Kidney tubule cell (primary cell): ENCODE measurements at regions not wholly inside any gene's neighbourhood (a gene's known extent, or its start where the extent isn't known, plus 50 kb on each side); places are given as distances from the start of the nearest gene placed in this dataset.

Experiments used
- DNase-seq: peaks from one replicate; pipeline ENCODE4 v3.0.0-alpha.2; 2018; ENCODE audit warnings: low spot score

DNA sequence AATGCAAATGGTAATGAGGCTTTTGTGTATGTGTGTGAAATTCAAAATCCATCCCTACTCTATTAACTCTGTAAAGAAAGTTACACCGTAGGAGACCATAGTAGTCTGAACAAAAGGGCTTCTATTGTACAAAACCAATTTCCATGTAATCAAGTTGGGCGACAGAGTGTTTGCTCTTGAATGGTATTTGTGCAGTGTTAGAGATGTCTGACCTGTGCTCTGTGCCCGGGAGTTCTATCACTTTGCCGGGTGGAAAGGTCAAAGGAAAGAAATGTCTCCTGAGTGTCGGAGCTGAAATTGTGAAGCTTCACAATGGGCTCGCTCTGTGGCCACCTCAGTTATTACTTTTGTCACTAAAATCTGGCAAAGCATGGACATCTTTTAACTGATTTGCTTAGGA is 312.0 kb downstream of the SAMD5 start:
- DNase-seq: no peak

- no peak for DNase-seq
These were observed 312.9 kb downstream of the SAMD5 start for GRCh38 chr6:147821295-147821897.

- no peak for DNase-seq
These were observed 315.4 kb downstream of the SAMD5 start for GRCh38 chr6:147823936-147824335.

GRCh38 chr6:147825848-147826247 is 317.4 kb downstream of the SAMD5 start:
- DNase-seq: no peak

DNA sequence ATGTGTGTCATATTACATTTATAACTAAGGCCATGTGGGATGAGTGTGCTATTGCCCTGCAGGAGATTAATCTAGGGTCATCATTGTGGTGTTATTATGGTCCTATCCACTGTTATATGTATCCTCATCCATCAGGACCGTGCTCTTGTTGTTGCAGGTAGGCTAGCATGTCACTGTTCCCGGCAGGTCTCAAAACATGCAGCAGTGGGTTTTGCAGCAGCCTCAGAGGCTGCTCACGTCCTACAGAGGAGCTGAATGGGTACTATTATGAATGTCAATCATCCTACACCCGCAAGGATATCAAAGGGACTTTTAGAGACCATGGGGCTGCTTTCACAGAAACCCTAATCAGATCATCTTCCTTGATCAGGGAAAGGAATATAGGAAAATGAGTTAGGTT is 318.2 kb downstream of the SAMD5 start:
- DNase-seq: no peak

- no peak for DNase-seq
These were observed 320.9 kb downstream of the SAMD5 start for GRCh38 chr6:147829418-147829817.

DNA sequence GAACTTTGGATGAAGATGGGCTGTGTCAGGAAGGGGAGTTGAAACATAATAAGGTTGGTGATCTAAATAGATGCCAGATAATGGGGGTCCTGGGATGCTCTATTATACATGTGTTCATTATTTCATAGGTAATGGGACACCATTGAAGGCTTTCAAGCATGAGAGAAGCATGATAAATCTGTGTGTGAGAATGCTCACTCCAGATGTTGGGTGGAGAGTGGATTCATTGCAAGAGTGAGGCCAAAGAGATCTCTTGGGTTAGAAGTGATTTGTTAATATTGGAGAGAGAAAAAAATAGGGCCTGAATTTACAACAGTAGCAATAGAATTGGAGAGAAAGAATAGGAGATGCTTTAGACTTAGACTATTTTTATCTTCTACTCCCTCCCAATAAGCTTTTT is 321.3 kb downstream of the SAMD5 start:
- DNase-seq: no peak

- no peak for DNase-seq
These were observed 322.9 kb downstream of the SAMD5 start for GRCh38 chr6:147831356-147831755.

DNA sequence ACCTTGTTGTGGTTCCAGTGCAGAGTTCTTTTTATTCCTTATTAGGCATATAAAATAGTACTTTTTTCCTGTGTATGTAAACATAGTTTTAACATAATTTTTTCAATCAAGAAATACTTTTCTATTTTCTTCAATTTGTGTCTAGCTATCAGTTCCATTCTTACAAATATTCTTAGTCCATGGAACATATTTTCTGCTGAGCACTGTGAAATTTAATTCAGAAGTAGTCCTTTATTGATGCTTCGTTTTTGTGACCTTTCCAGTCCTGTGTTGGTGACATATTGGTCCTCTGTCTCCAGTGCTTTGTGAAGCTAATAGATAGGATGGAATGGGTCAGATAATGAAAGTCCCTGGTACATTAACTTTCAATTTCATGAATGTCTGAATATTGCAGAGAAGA is 325.1 kb downstream of the SAMD5 start:
- DNase-seq: no peak

GRCh38 chr6:147834084-147834776 is 325.7 kb downstream of the SAMD5 start:
- no peak for DNase-seq

GRCh38 chr6:147837540-147837939 is 329.1 kb downstream of the SAMD5 start:
- peak; percentile 13 for DNase-seq

GRCh38 chr6:147839708-147840610 is 331.5 kb downstream of the SAMD5 start:
- no peak for DNase-seq

DNA sequence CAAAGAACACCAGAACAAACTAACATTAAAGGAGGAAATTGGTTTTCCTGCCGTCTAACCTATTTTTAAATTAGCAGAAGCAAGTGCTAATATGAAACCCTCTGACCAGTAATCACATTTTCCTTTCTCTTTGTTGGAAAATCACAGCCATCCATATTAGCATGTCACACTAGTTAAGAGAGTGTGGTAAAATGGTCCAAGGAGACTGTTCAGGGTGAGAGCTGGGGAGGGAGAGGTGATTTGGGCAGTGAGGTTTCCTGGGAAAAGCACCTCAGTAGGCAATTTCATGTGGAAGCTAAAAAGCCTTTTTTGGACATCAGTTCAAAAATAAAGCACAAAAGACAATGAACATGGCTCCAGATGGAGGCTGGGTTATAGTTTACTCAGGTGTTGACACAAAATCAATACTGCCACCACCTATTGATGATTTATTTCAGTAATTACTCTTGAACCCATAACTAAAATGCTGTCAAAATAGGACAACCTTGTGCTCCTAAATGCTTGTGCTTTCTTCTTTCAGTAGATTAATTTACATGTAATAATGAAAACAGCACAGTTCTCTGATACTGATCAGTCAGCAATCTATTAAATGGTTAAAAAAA is 333.2 kb downstream of the SAMD5 start:
- DNase-seq: no peak

DNA sequence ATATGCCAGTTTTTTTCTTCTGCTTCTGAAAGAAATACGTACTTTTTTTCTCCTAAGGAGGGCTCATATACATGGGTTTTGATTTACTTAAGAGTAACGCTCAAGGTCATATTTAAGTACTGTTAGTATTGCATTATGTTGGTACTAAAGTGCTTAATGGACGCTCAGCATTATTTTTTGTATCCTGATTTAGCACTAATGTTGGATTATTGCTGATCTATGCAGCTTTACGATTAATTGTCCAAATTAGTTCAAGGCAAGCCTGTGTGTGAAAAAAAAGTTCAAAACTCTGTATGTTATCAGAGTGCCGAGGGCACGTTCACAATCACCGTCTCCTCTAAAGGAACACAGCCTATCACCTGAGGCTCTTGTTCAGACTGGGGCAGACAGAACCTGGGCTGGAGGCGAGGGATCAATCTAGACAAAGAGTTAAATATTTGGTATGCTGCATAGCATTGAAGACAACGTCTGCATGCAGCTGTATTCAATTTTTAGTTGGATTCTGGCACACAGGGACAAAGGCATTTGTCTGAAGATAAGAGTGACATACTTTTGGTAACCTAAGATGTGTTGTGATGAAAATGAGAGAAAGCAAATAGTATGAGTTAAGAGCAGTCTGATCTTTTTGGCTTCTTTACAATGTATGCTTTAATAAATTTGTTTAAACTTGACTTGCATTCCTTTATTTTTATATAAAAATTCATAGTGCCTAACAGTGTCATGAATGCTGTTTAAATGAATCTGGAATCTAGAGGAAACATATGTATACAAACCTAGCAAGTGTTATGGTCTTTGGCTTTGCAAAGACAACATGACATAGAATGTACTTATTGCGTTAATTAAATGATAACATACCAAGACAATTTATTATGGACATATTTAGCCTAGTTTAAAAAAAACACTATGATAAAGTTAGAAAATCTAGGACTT is 341.2 kb downstream of the SAMD5 start:
- no peak for DNase-seq

- no peak for DNase-seq
These were observed 344.3 kb downstream of the SAMD5 start for GRCh38 chr6:147852772-147853171.

GRCh38 chr6:147853574-147853973 is 345.1 kb downstream of the SAMD5 start:
- DNase-seq: no peak

DNA sequence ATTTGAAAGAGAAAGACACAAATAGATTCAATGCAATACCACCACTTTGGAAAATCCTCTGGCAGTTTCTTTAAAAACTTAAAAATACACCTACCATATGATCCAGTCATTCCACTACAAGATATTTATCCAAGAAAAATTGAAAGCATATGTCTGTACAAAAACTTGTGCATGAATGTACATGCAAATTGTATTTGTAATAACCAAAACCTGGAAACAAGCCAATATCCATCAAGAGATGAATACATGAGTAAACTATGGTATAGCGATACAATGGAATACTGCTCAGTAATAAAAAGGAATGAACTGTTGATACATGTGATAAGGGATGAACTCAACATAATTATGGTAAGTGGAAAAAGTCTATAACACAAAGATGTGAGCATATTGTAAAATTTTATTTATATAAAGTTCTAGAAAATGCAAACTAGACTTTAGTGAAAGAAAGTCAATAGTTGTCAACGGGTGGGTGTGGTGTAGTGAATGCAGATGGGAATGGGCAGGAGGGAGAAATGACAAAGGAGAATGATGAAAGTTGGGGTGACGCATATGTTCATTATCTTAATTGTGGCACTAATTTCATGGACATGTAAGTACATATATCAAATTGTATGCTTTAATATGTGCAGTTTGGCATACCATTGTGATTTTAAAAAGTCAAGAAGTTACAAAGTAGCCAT is 347.5 kb downstream of the SAMD5 start:
- no peak for DNase-seq

GRCh38 chr6:147856687-147857086 is 348.2 kb downstream of the SAMD5 start:
- no peak for DNase-seq

DNA sequence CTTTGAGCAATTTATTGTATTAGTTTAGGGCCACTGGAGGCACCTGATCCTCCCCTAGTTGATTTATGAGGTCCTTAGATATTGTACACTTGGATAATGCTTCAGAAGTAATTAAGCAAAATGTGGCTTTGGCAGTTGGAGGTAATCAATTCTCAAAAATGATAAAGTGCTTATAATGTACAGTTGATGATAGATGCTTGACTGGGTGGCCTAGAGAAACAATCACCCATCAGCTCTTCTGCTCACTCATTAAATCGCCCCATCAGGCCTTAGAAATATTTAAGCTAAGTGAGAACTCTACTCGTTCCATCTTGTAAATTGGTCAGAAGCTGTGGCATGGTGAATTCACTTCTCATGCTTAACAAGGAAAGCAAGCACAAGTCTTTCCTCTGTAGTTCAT is 349.9 kb downstream of the SAMD5 start:
- no peak for DNase-seq

GRCh38 chr6:147859071-147859470 is 350.6 kb downstream of the SAMD5 start:
- no peak for DNase-seq

GRCh38 chr6:147861696-147862095 is 353.2 kb downstream of the SAMD5 start:
- no peak for DNase-seq
